ENCODE measurements at regions not wholly inside any gene's neighbourhood (a gene's known extent, or its start where the extent isn't known, plus 50 kb on each side); places are given as distances from the start of the nearest gene placed in this dataset.
A peak's percentile ranks its signal among the peaks of the same experiment; 100 is the strongest.

GRCh38 chr17:79423811-79424465, 186.9 kb downstream of the RBFOX3 start:
- no peak for DNase-seq (ENCODE audit: low read depth in 2 of 2)

- no peak for DNase-seq (ENCODE audit: low read depth in 2 of 2)
These were observed 188.6 kb downstream of the RBFOX3 start for GRCh38 chr17:79422236-79422635.

GRCh38 chr17:79420318-79421243, 190.3 kb downstream of the RBFOX3 start:
- DNase-seq (ENCODE audit: low read depth in 2 of 2) = peak in 1 of 2 donors; percentile 10

GRCh38 chr17:79417476-79417988, 193.3 kb downstream of the RBFOX3 start:
- DNase-seq (ENCODE audit: low read depth in 2 of 2) = no peak

- no peak for DNase-seq (ENCODE audit: low read depth in 2 of 2)
These were observed 194.9 kb downstream of the RBFOX3 start for GRCh38 chr17:79415909-79416308.

- no peak for DNase-seq (ENCODE audit: low read depth in 2 of 2)
These were observed 195.5 kb downstream of the RBFOX3 start for GRCh38 chr17:79415365-79415764.

- no peak for DNase-seq (ENCODE audit: low read depth in 2 of 2)
These were observed 196.0 kb downstream of the RBFOX3 start for GRCh38 chr17:79414793-79415211.

GRCh38 chr17:79414063-79414792, 196.6 kb downstream of the RBFOX3 start:
- DNase-seq (ENCODE audit: low read depth in 2 of 2) = no peak

GRCh38 chr17:79413611-79414010, 197.2 kb downstream of the RBFOX3 start:
- DNase-seq (ENCODE audit: low read depth in 2 of 2) = no peak

- DNase-seq (ENCODE audit: low read depth in 2 of 2) = no peak
These were observed 197.9 kb downstream of the RBFOX3 start for GRCh38 chr17:79412886-79413390.

GRCh38 chr17:79412110-79412509, 198.7 kb downstream of the RBFOX3 start:
- DNase-seq (ENCODE audit: low read depth in 2 of 2) = no peak

GRCh38 chr17:79411419-79411818, 199.4 kb downstream of the RBFOX3 start:
- DNase-seq (ENCODE audit: low read depth in 2 of 2) = no peak

- DNase-seq (ENCODE audit: low read depth in 2 of 2) = no peak
These were observed 200.2 kb downstream of the RBFOX3 start for GRCh38 chr17:79410681-79411080.

- DNase-seq (ENCODE audit: low read depth in 2 of 2) = no peak
These were observed 202.6 kb downstream of the RBFOX3 start for GRCh38 chr17:79408251-79408650.

GRCh38 chr17:79407385-79407784, 203.5 kb downstream of the RBFOX3 start:
- DNase-seq (ENCODE audit: low read depth in 2 of 2) = peak in 1 of 2 donors; percentile 3

- peak; percentile 46 to 56 for DNase-seq (ENCODE audit: low read depth in 2 of 2)
These were observed 204.5 kb downstream of the RBFOX3 start for GRCh38 chr17:79406316-79406715.

- no peak for DNase-seq (ENCODE audit: low read depth in 2 of 2)
These were observed 205.0 kb downstream of the RBFOX3 start for GRCh38 chr17:79405823-79406222.

GRCh38 chr17:79404136-79404911, 206.5 kb downstream of the RBFOX3 start:
- no peak for DNase-seq (ENCODE audit: low read depth in 2 of 2)

- DNase-seq (ENCODE audit: low read depth in 2 of 2) = no peak
These were observed 208.9 kb downstream of the RBFOX3 start for GRCh38 chr17:79401704-79402674.
